A673 (cell line): ENCODE measurements at regions not wholly inside any gene's neighbourhood (a gene's known extent, or its start where the extent isn't known, plus 50 kb on each side); places are given as distances from the start of the nearest gene placed in this dataset.
"Not testable (repeated sequence)": the region's sequence is repeated elsewhere in the genome, so short reads cannot be mapped to it uniquely, and the experiment has no call there.

Experiments used
- BruUV-seq: library from RNA; stranded (reverse); fragments of 400-500 nt; replicated peaks from 2 replicates; lab custom pipeline; 2021; lab: Mats Ljungman, UMichigan
- CTCF ChIA-PET: fragments of 300-600 bp; sonication (Branson Sonifier 250); formaldehyde crosslinking; loops from one replicate; lab custom pipeline; 2022; ENCODE audit warnings: antibody characterized with exemption; lab: Charles Lee
- POLR2A ChIA-PET: fragments of 300-600 bp; sonication (Branson Sonifier 250); formaldehyde crosslinking; loops from one replicate; lab custom pipeline; 2022; ENCODE audit warnings: antibody characterized with exemption; ENCODE audit not compliant: low non-redundant PET; lab: Charles Lee
- DNase-seq: peaks from one replicate; pipeline ENCODE4 v3.0.0-alpha.2; 2015; ENCODE audit warnings: low spot score
- H3K27ac ChIP-seq: fragments of 200-600 bp; sonication (generic); 2 replicates; pipeline ENCODE4 v1.5.1; 2016; ENCODE audit warnings: mixed run types, low read depth, mild to moderate bottlenecking, mixed read lengths, antibody characterized with exemption, low read length; ENCODE audit not compliant: poor library complexity, severe bottlenecking
- H3K27me3 ChIP-seq: fragments of 200-600 bp; sonication (generic); replicated peaks from 2 replicates; pipeline ENCODE4 v1.6.1; 2017; ENCODE audit warnings: mixed run types, low read depth, mild to moderate bottlenecking, mixed read lengths, antibody characterized with exemption, low read length; ENCODE audit not compliant: insufficient read depth, poor library complexity
- H3K36me3 ChIP-seq: fragments of 200-600 bp; sonication (generic); 2 replicates; pipeline ENCODE4 v1.6.1; 2016; ENCODE audit warnings: mixed run types, mild to moderate bottlenecking, mixed read lengths, antibody characterized with exemption, low read length; ENCODE audit not compliant: insufficient read depth, poor library complexity, severe bottlenecking
- H3K4me1 ChIP-seq: fragments of 200-600 bp; sonication (generic); 2 replicates; pipeline ENCODE4 v1.6.1; 2017; ENCODE audit warnings: mixed run types, mild to moderate bottlenecking, mixed read lengths, antibody characterized with exemption, low read length; ENCODE audit not compliant: insufficient read depth, poor library complexity, severe bottlenecking
- H3K4me3 ChIP-seq: fragments of 200-600 bp; sonication (generic); 2 replicates; pipeline ENCODE4 v1.5.1; 2016; ENCODE audit warnings: low read depth, mixed run types, mild to moderate bottlenecking, mixed read lengths, low read length; ENCODE audit not compliant: poor library complexity, severe bottlenecking
- H3K9me3 ChIP-seq: fragments of 200-600 bp; sonication (generic); 2 replicates; pipeline ENCODE4 v1.6.1; 2016; ENCODE audit warnings: mixed run types, low read depth, mild to moderate bottlenecking, mixed read lengths, antibody characterized with exemption, low read length; ENCODE audit not compliant: poor library complexity, severe bottlenecking
- CTCF ChIP-seq: fragments of 300-800, 200-600 bp; sonication (generic); conservative IDR thresholded peaks from 2 replicates; pipeline ENCODE4 v1.5.1; 2017; ENCODE audit warnings: low read depth, mild to moderate bottlenecking, antibody characterized with exemption, low read length, moderate library complexity, mixed read lengths
- EZH2 ChIP-seq: fragments of 200-600 bp; sonication (generic); IDR thresholded peaks from 2 replicates; pipeline ENCODE4 v1.6.1; 2017; ENCODE audit warnings: borderline replicate concordance, low read depth, mild to moderate bottlenecking, mixed read lengths, antibody characterized with exemption, low read length; ENCODE audit not compliant: poor library complexity, severe bottlenecking
- intact Hi-C: fragments of 100-400 bp; cut with micrococcal nuclease; formaldehyde crosslinking; loops from one replicate; pipeline ENCODE4 v1.10.0; 2022; ENCODE audit not compliant: unreplicated experiment

- no peak for DNase-seq
- H3K9me3 ChIP-seq: no peaks in the 10 kb centered on the region
- H3K4me1 ChIP-seq: no peaks in the 10 kb centered on the region
- CTCF ChIA-PET: no interaction called here
- H3K36me3 ChIP-seq: no peaks in the 10 kb centered on the region
- POLR2A ChIA-PET: no interaction called here
- no peak overlapping the region for H3K4me3 ChIP-seq
- intact Hi-C loops: no loop called here
- no peaks in the 10 kb centered on the region for H3K27me3 ChIP-seq
- H3K27ac ChIP-seq: no peak overlapping the region
- no peak for TF ChIP-seq EZH2
- no peak for TF ChIP-seq CTCF
- BruUV-seq: no TSS peak
Observed at GRCh38 chr20:29448806-29449470, 1808.5 kb upstream of the DEFB115 start.

DNA sequence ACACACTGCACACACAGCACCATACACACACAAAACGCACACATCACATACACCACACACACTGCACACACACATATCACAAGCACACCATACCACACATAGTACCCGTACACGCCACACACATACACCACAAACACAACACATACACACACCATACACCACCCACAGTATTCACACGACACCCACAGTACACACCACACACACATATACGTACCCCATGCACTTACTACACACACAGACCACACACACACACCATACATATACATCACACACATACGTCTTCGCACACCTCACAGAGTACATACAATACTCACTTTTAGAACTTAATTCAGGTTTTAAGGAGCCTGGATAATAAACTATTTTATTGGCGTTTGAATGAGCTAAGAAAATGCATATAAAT, 1805.3 kb upstream of the DEFB115 start:
- intact Hi-C loops: no loop called here
- H3K4me1 ChIP-seq: no peaks in the 10 kb centered on the region
- no peaks in the 10 kb centered on the region for H3K36me3 ChIP-seq
- DNase-seq: no peak
- H3K27me3 ChIP-seq: no peaks in the 10 kb centered on the region
- H3K27ac ChIP-seq: no peak overlapping the region
- BruUV-seq: no TSS peak
- CTCF ChIA-PET: no interaction called here
- POLR2A ChIA-PET: no interaction called here
- no peak overlapping the region for H3K4me3 ChIP-seq
- peaks cover 4% of the 10 kb centered on the region for H3K9me3 ChIP-seq
- TF ChIP-seq EZH2 (no peak), CTCF (no peak)

DNA sequence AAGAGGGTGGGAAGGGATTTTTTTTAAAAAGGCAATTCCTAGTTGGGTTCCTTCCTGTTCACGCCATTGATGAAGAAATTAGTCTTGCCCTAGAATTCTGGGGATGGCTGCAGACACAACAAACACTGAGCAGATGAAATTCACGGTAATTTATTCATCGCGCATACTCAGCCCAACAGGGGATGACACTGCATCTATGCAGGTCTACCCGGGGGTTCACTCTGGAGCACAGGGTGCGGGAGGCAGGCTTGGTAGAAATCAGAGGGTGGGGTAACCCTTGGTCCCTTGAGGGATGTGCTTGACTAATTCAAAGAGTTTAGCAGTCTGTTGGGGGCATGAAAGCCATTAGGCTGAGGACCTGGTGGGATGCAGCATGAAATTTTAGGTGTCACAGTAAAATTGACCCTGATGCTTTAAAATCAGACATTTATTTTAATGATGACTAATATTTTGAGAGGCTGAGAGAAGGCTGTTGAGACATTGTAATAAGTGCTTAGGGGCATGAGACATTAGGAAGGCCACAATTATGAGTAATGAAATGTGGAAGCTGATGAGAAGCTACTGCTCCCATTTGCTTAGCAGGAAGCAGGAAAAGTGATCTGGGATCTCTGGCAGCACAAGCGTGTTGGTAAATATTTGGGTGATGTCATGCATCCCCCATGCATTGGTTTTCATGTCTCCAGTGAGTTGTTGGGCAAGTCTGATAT, 1800.3 kb upstream of the DEFB115 start:
- H3K36me3 ChIP-seq, intact Hi-C loops, H3K9me3 ChIP-seq, BruUV-seq, CTCF ChIA-PET, POLR2A ChIA-PET, DNase-seq, H3K4me3 ChIP-seq, H3K27me3 ChIP-seq, H3K27ac ChIP-seq, H3K4me1 ChIP-seq: not testable (repeated sequence)

DNA sequence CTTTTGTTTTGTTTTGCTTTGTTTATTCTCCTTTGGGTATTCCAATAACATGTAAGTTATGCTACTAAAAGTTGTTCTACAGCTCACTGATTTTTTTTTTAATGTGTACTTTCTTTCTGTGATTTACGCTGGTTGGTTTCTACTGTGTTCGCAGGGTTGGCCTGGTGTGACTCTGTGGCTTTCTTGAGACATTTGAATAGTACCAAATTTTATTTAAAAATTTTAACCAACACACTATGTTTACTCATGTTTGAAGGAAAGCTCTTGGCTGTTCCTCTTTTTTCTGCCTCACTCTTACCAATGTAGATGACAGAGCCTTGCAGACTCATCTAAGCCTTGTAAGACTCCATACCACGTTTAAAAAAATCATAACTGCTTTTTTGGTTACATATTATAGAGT, 1784.9 kb upstream of the DEFB115 start:
- no peaks in the 10 kb centered on the region for H3K9me3 ChIP-seq
- H3K36me3 ChIP-seq: no peaks in the 10 kb centered on the region
- H3K4me1 ChIP-seq: no peaks in the 10 kb centered on the region
- ChIA-PET POLR2A (interaction anchor here (0.6 kb wide), 1 partner anchor 27 kb away, joined by 5 read pairs; no protein-coding TSS in a partner anchor), CTCF (no interaction called here)
- DNase-seq: no peak
- no peak overlapping the region for H3K4me3 ChIP-seq
- intact Hi-C loops: no loop called here
- no peak for TF ChIP-seq EZH2
- no peak for TF ChIP-seq CTCF
- H3K27ac ChIP-seq: no peak overlapping the region
- no peaks in the 10 kb centered on the region for H3K27me3 ChIP-seq
- BruUV-seq: no TSS peak

DNA sequence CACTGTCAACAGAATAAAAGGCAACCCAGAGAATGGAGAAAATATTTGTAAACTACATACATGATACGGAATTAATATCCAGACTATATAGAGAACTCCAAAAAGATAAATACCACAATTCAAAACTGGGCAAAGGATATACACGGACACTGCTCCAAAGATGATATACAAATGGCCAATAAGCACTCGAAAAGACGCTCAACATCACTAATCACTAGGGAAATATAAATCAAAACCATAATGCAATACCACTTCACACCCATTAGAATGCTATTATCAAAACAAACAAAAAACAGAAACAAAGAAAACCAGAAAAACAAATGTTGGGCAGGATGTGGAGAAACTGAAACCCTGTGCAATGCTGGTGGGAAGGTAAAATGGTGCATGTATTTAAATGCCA, 1764.6 kb upstream of the DEFB115 start:
- BruUV-seq, CTCF ChIA-PET, H3K36me3 ChIP-seq, DNase-seq, intact Hi-C loops, H3K4me3 ChIP-seq, H3K4me1 ChIP-seq, H3K27ac ChIP-seq, H3K27me3 ChIP-seq, H3K9me3 ChIP-seq, POLR2A ChIA-PET: not testable (repeated sequence)
